HG03196 (cell line): ENCODE measurements at regions not wholly inside any gene's neighbourhood (a gene's known extent, or its start where the extent isn't known, plus 50 kb on each side); places are given as distances from the start of the nearest gene placed in this dataset.

Experiments used
- ATAC-seq: cut with Tn5 transposase; IDR thresholded peaks from one replicate; pipeline ENCODE4 v1.9.1; 2021; ENCODE audit not compliant: unreplicated experiment

- no peak for ATAC-seq
Measured at GRCh38 chr14:53523226-53523625, 370.1 kb upstream of the DDHD1 start.

GRCh38 chr14:53520078-53520928 is 367.2 kb upstream of the DDHD1 start:
- no peak for ATAC-seq

- no peak for ATAC-seq
Measured at GRCh38 chr14:53519137-53519536, 366.0 kb upstream of the DDHD1 start.

GRCh38 chr14:53517270-53517960 is 364.3 kb upstream of the DDHD1 start:
- ATAC-seq: no peak

GRCh38 chr14:53516261-53516774 is 363.2 kb upstream of the DDHD1 start:
- no peak for ATAC-seq

GRCh38 chr14:53515276-53515675 is 362.2 kb upstream of the DDHD1 start:
- no peak for ATAC-seq

- no peak for ATAC-seq
Measured at GRCh38 chr14:53514197-53514596, 361.1 kb upstream of the DDHD1 start.

GRCh38 chr14:53510281-53510912 is 357.3 kb upstream of the DDHD1 start:
- ATAC-seq: no peak

GRCh38 chr14:53509276-53510244 is 356.4 kb upstream of the DDHD1 start:
- ATAC-seq: no peak

GRCh38 chr14:53501361-53502211 is 348.5 kb upstream of the DDHD1 start:
- ATAC-seq: no peak

GRCh38 chr14:53500191-53500590 is 347.1 kb upstream of the DDHD1 start:
- no peak for ATAC-seq

- no peak for ATAC-seq
Measured at GRCh38 chr14:53496668-53497067, 343.5 kb upstream of the DDHD1 start.

GRCh38 chr14:53495846-53496343 is 342.8 kb upstream of the DDHD1 start:
- no peak for ATAC-seq

GRCh38 chr14:53494587-53494986 is 341.5 kb upstream of the DDHD1 start:
- ATAC-seq: no peak

- no peak for ATAC-seq
Measured at GRCh38 chr14:53493860-53494259, 340.7 kb upstream of the DDHD1 start.

GRCh38 chr14:53493320-53493719 is 340.2 kb upstream of the DDHD1 start:
- ATAC-seq: no peak

- no peak for ATAC-seq
Measured at GRCh38 chr14:53491884-53492277, 338.8 kb upstream of the DDHD1 start.

- no peak for ATAC-seq
Measured at GRCh38 chr14:53491256-53491883, 338.2 kb upstream of the DDHD1 start.

GRCh38 chr14:53478174-53478573 is 325.1 kb upstream of the DDHD1 start:
- ATAC-seq: no peak
